WTC11 (cell line): ENCODE measurements at regions not wholly inside any gene's neighbourhood (a gene's known extent, or its start where the extent isn't known, plus 50 kb on each side); places are given as distances from the start of the nearest gene placed in this dataset.

Experiments used
- ATAC-seq: fragments of 200-7000 bp; cut with Tn5 transposase; 2 replicates; pipeline ENCODE4 v1.10.0; 2021; ENCODE audit warnings: mild to moderate bottlenecking, moderate library complexity
- CTCF ChIA-PET: fragments of 300-600 bp; sonication (Branson Sonifier 250); formaldehyde crosslinking; loops from one replicate; lab custom pipeline; 2021; ENCODE audit warnings: antibody characterized with exemption; lab: Charles Lee
- POLR2A ChIA-PET: fragments of 350-600 bp; sonication (Branson Sonifier 250); formaldehyde crosslinking; loops from one replicate; lab custom pipeline; 2021; ENCODE audit warnings: antibody characterized with exemption; lab: Charles Lee
- DNase-seq: peaks from one replicate; pipeline ENCODE4 v3.0.0; 2021; ENCODE audit warnings: low spot score
- H3K27ac Mint-ChIP-seq: 2 replicates; pipeline ENCODE4 v1.8.0; 2021; ENCODE audit warnings: mixed read lengths
- H3K27me3 Mint-ChIP-seq: 2 replicates; pipeline ENCODE4 v1.8.0; 2021; ENCODE audit warnings: low read depth, mild to moderate bottlenecking, moderate library complexity, mixed read lengths
- H3K36me3 Mint-ChIP-seq: 2 replicates; pipeline ENCODE4 v1.8.0; 2021; ENCODE audit warnings: mixed read lengths
- H3K4me1 Mint-ChIP-seq: 2 replicates; pipeline ENCODE4 v1.8.0; 2022; ENCODE audit warnings: mixed read lengths
- H3K4me3 Mint-ChIP-seq: 2 replicates; pipeline ENCODE4 v1.8.0; 2021; ENCODE audit warnings: mild to moderate bottlenecking, moderate library complexity, mixed read lengths
- H3K9me3 Mint-ChIP-seq: 2 replicates; pipeline ENCODE4 v1.8.0; 2021; ENCODE audit warnings: mixed read lengths
- ATF1 ChIP-seq: sonication (generic); formaldehyde crosslinking; IDR thresholded peaks from 2 replicates; pipeline ENCODE4 v1.8.1; 2023; ENCODE audit warnings: mild to moderate bottlenecking, moderate library complexity, missing genetic modification reagents
- CBFB ChIP-seq: sonication (generic); formaldehyde crosslinking; IDR thresholded peaks from 2 replicates; pipeline ENCODE4 v1.8.1; 2022; ENCODE audit warnings: mild to moderate bottlenecking, low read depth, missing genetic modification reagents
- CREM ChIP-seq: sonication (generic); formaldehyde crosslinking; IDR thresholded peaks from 2 replicates; pipeline ENCODE4 v1.8.1; 2022; ENCODE audit warnings: mild to moderate bottlenecking, missing genetic modification reagents, moderate library complexity
- E2F4 ChIP-seq: sonication (generic); formaldehyde crosslinking; IDR thresholded peaks from 2 replicates; pipeline ENCODE4 v1.8.1; 2022; ENCODE audit warnings: low read depth, mild to moderate bottlenecking, moderate library complexity, missing genetic modification reagents, borderline replicate concordance
- ELF4 ChIP-seq: sonication (generic); formaldehyde crosslinking; IDR thresholded peaks from 2 replicates; pipeline ENCODE4 v1.8.1; 2022; ENCODE audit warnings: low read depth, mild to moderate bottlenecking, moderate library complexity, missing genetic modification reagents
- EMX1 ChIP-seq: fragments of 250-450 bp; sonication (Bioruptor Pico); IDR thresholded peaks from 2 replicates; pipeline ENCODE4 v1.8.0; 2021; ENCODE audit warnings: mild to moderate bottlenecking
- ERG ChIP-seq: fragments of 250-450 bp; sonication (Bioruptor Pico); IDR thresholded peaks from 2 replicates; pipeline ENCODE4 v1.8.0; 2021; ENCODE audit warnings: mild to moderate bottlenecking
- ESRRA ChIP-seq: sonication (generic); formaldehyde crosslinking; IDR thresholded peaks from 2 replicates; pipeline ENCODE4 v1.8.1; 2022; ENCODE audit warnings: mild to moderate bottlenecking, missing genetic modification reagents, borderline replicate concordance
- ETV6 ChIP-seq: sonication (generic); formaldehyde crosslinking; IDR thresholded peaks from 2 replicates; pipeline ENCODE4 v1.8.1; 2022; ENCODE audit warnings: mild to moderate bottlenecking, missing genetic modification reagents
- FOXK1 ChIP-seq: sonication (generic); formaldehyde crosslinking; IDR thresholded peaks from 2 replicates; pipeline ENCODE4 v1.8.0; 2022; ENCODE audit warnings: mild to moderate bottlenecking, moderate library complexity, missing genetic modification reagents
- JUN ChIP-seq: sonication (generic); formaldehyde crosslinking; IDR thresholded peaks from 2 replicates; pipeline ENCODE4 v1.8.0; 2023; ENCODE audit warnings: mild to moderate bottlenecking, missing genetic modification reagents
- PREB ChIP-seq: sonication (generic); formaldehyde crosslinking; IDR thresholded peaks from 2 replicates; pipeline ENCODE4 v1.8.1; 2022; ENCODE audit warnings: mild to moderate bottlenecking, missing genetic modification reagents, moderate library complexity, borderline replicate concordance
- PRRX2 ChIP-seq: fragments of 250-450 bp; sonication (Bioruptor Pico); IDR thresholded peaks from 2 replicates; pipeline ENCODE4 v1.8.0; 2021; ENCODE audit warnings: mild to moderate bottlenecking
- SMAD3 ChIP-seq: sonication (generic); formaldehyde crosslinking; IDR thresholded peaks from 2 replicates; pipeline ENCODE4 v1.8.0; 2022; ENCODE audit warnings: missing genetic modification reagents, mild to moderate bottlenecking, borderline replicate concordance
- SOX15 ChIP-seq: fragments of 250-450 bp; sonication (Bioruptor Pico); IDR thresholded peaks from 2 replicates; pipeline ENCODE4 v1.9.0; 2021; ENCODE audit warnings: mild to moderate bottlenecking
- TCF7 ChIP-seq: sonication (generic); formaldehyde crosslinking; IDR thresholded peaks from 2 replicates; pipeline ENCODE4 v1.8.0; 2022; ENCODE audit warnings: mild to moderate bottlenecking, low read depth, missing genetic modification reagents, moderate library complexity
- TEAD4 ChIP-seq: sonication (generic); formaldehyde crosslinking; IDR thresholded peaks from 2 replicates; pipeline ENCODE4 v1.8.0; 2022; ENCODE audit warnings: mild to moderate bottlenecking, missing genetic modification reagents
- ZNF416 ChIP-seq: fragments of 250-450 bp; sonication (Bioruptor Pico); IDR thresholded peaks from 2 replicates; pipeline ENCODE4 v1.9.0; 2021; ENCODE audit warnings: mild to moderate bottlenecking, inconsistent platforms
- TF ChIP-seq, protein P1 (sequence below): fragments of 250-450 bp; sonication (Bioruptor Pico); IDR thresholded peaks from 2 replicates; pipeline ENCODE4 v1.9.0; 2021; ENCODE audit warnings: mild to moderate bottlenecking
- TF ChIP-seq, protein P2 (sequence below): sonication (generic); formaldehyde crosslinking; IDR thresholded peaks from 2 replicates; pipeline ENCODE4 v1.8.1; 2022; ENCODE audit warnings: mild to moderate bottlenecking, moderate library complexity, missing genetic modification reagents
- TF ChIP-seq, protein P3 (sequence below): fragments of 250-450 bp; sonication (Bioruptor Pico); IDR thresholded peaks from 2 replicates; pipeline ENCODE4 v1.9.0; 2021; ENCODE audit warnings: mild to moderate bottlenecking, borderline replicate concordance
- TF ChIP-seq, protein P4 (sequence below): fragments of 200-600 bp; IDR thresholded peaks from 2 replicates; pipeline ENCODE4 v1.8.0; 2022; ENCODE audit warnings: antibody characterized with exemption
- TF ChIP-seq, protein P5 (sequence below): sonication (generic); formaldehyde crosslinking; conservative IDR thresholded peaks from 2 replicates; pipeline ENCODE4 v1.8.1; 2022; ENCODE audit warnings: mild to moderate bottlenecking, missing genetic modification reagents

DNA sequence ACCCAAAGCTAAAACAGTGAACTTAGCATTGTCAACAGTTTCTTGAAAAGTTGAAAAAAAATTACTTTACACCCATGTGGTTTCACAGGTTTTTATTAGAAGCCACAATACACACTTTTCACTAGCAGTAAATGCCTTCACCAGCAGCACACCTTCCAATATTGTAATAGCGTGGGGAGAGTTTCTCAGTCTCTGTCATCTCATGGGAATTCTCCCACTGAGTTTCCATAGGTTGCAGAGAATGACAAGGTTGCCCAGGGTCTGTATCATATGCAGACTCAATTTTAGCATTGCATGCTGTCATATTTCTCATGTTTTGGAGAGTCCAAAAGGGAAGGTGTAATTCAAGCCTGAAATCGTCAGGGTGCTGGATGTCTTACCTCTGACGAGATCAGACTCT lies 486.1 kb upstream of the TENM3 start:
- DNase-seq, result no peak
- no peak overlapping the region for H3K27ac Mint-ChIP-seq
- no peaks in the 10 kb centered on the region for H3K36me3 Mint-ChIP-seq
- no peaks in the 10 kb centered on the region for H3K27me3 Mint-ChIP-seq
- TF ChIP-seq CBFB (CRISPR knock-in tag) (no peak), FOXK1 (no peak), CREM (CRISPR knock-in tag) (no peak), JUN (no peak), ATF1 (no peak), ETV6 (no peak), SMAD3 (CRISPR knock-in tag) (no peak), TEAD4 (CRISPR knock-in tag) (no peak), ESRRA (CRISPR knock-in tag) (no peak), ZNF416 (CRISPR knock-in tag) (no peak), SOX15 (no peak), E2F4 (no peak), PRRX2 (CRISPR knock-in tag) (no peak)
- TF ChIP-seq, protein P1, sequence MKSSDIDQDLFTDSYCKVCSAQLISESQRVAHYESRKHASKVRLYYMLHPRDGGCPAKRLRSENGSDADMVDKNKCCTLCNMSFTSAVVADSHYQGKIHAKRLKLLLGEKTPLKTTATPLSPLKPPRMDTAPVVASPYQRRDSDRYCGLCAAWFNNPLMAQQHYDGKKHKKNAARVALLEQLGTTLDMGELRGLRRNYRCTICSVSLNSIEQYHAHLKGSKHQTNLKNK, result no peak
- TF ChIP-seq, protein P2, sequence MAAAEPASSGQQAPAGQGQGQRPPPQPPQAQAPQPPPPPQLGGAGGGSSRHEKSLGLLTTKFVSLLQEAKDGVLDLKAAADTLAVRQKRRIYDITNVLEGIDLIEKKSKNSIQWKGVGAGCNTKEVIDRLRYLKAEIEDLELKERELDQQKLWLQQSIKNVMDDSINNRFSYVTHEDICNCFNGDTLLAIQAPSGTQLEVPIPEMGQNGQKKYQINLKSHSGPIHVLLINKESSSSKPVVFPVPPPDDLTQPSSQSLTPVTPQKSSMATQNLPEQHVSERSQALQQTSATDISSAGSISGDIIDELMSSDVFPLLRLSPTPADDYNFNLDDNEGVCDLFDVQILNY (CRISPR knock-in tag), result no peak
- TF ChIP-seq, protein P3, sequence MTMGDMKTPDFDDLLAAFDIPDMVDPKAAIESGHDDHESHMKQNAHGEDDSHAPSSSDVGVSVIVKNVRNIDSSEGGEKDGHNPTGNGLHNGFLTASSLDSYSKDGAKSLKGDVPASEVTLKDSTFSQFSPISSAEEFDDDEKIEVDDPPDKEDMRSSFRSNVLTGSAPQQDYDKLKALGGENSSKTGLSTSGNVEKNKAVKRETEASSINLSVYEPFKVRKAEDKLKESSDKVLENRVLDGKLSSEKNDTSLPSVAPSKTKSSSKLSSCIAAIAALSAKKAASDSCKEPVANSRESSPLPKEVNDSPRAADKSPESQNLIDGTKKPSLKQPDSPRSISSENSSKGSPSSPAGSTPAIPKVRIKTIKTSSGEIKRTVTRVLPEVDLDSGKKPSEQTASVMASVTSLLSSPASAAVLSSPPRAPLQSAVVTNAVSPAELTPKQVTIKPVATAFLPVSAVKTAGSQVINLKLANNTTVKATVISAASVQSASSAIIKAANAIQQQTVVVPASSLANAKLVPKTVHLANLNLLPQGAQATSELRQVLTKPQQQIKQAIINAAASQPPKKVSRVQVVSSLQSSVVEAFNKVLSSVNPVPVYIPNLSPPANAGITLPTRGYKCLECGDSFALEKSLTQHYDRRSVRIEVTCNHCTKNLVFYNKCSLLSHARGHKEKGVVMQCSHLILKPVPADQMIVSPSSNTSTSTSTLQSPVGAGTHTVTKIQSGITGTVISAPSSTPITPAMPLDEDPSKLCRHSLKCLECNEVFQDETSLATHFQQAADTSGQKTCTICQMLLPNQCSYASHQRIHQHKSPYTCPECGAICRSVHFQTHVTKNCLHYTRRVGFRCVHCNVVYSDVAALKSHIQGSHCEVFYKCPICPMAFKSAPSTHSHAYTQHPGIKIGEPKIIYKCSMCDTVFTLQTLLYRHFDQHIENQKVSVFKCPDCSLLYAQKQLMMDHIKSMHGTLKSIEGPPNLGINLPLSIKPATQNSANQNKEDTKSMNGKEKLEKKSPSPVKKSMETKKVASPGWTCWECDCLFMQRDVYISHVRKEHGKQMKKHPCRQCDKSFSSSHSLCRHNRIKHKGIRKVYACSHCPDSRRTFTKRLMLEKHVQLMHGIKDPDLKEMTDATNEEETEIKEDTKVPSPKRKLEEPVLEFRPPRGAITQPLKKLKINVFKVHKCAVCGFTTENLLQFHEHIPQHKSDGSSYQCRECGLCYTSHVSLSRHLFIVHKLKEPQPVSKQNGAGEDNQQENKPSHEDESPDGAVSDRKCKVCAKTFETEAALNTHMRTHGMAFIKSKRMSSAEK (CRISPR knock-in tag), result no peak
- peaks cover 35% of the 10 kb centered on the region for H3K4me1 Mint-ChIP-seq
- no peaks in the 10 kb centered on the region for H3K9me3 Mint-ChIP-seq
- ChIA-PET POLR2A (no interaction called here), CTCF (no interaction called here)
- no peak overlapping the region for H3K4me3 Mint-ChIP-seq
- ATAC-seq, result no peak

GRCh38 chr4:181757910-181758660 lies 485.1 kb upstream of the TENM3 start:
- TF ChIP-seq ZNF416 (CRISPR knock-in tag) (no peak), TCF7 (CRISPR knock-in tag) (no peak), ELF4 (no peak), EMX1 (CRISPR knock-in tag) (no peak), ERG (no peak), ESRRA (CRISPR knock-in tag) (no peak), PREB (CRISPR knock-in tag) (no peak), SOX15 (no peak), CREM (CRISPR knock-in tag) (no peak)
- TF ChIP-seq, protein P4, sequence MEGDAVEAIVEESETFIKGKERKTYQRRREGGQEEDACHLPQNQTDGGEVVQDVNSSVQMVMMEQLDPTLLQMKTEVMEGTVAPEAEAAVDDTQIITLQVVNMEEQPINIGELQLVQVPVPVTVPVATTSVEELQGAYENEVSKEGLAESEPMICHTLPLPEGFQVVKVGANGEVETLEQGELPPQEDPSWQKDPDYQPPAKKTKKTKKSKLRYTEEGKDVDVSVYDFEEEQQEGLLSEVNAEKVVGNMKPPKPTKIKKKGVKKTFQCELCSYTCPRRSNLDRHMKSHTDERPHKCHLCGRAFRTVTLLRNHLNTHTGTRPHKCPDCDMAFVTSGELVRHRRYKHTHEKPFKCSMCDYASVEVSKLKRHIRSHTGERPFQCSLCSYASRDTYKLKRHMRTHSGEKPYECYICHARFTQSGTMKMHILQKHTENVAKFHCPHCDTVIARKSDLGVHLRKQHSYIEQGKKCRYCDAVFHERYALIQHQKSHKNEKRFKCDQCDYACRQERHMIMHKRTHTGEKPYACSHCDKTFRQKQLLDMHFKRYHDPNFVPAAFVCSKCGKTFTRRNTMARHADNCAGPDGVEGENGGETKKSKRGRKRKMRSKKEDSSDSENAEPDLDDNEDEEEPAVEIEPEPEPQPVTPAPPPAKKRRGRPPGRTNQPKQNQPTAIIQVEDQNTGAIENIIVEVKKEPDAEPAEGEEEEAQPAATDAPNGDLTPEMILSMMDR, result no peak
- TF ChIP-seq, protein P5, sequence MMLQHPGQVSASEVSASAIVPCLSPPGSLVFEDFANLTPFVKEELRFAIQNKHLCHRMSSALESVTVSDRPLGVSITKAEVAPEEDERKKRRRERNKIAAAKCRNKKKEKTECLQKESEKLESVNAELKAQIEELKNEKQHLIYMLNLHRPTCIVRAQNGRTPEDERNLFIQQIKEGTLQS (CRISPR knock-in tag), result no peak
- Mint-ChIP-seq H3K4me1 (peaks cover 34% of the 10 kb centered on the region), H3K36me3 (no peaks in the 10 kb centered on the region), H3K27me3 (no peaks in the 10 kb centered on the region), H3K27ac (no peak overlapping the region), H3K9me3 (no peaks in the 10 kb centered on the region), H3K4me3 (no peak overlapping the region)
- ChIA-PET POLR2A (interaction anchor here (0.6 kb wide), 1 partner anchor 241 kb away, joined by 3 read pairs; no protein-coding TSS in a partner anchor), CTCF (interaction anchor here (0.6 to 1.2 kb wide), 3 partner anchors 16 to 1167 kb away, joined by 3 to 4 read pairs (median 3); no protein-coding TSS in a partner anchor)
- DNase-seq (no peak), ATAC-seq (peak; percentile 28; the same call in 1 of the 2 replicates)
